Right renal cortex interstitium (tissue), 3 donors: ENCODE measurements at regions not wholly inside any gene's neighbourhood (a gene's known extent, or its start where the extent isn't known, plus 50 kb on each side); places are given as distances from the start of the nearest gene placed in this dataset.
A peak's percentile ranks its signal among the peaks of the same experiment; 100 is the strongest.

Source experiments
- DNase-seq, 3 donors: peaks; one replicate each; pipeline ENCODE4 v3.0.0-alpha.2; 2013; ENCODE audit warnings: low read depth in 3 of 3, low spot score in 2 of 3

DNA sequence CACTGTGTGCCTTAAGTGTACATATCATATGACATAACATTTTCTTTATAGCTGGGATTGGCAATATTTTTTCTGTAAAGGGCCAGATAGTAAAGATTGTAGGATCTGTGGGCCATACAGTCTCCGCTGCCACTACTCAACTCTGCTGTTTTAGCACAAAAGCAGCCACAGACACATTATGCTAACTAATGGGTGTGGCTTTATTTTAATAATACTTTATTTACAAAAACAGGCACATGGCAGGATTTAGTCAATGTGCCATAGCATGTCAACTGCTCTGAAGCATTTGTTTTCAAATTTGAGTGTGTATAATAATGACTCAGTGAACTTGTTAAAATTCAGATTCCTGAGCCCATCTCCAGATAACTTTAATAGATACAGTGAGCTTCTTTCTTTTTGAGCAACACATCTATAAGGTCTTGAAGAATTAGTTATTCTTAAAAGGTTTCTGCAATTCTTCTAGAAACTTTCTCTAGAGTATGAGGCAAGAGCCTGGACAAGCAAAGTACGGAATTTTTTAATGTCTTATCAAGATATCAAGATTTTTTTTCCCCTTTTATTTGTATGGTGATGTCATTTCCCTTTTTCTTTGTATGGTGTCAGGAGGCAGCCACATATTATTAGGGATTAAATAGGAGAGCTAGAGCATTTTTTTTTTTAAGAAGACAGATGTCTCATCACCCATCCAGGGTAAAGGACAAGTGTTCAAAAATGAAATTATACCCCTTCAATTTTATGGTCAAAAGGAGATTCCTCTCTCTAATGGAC, 518.3 kb downstream of the DHX35 start:
- no peak for DNase-seq

DNA sequence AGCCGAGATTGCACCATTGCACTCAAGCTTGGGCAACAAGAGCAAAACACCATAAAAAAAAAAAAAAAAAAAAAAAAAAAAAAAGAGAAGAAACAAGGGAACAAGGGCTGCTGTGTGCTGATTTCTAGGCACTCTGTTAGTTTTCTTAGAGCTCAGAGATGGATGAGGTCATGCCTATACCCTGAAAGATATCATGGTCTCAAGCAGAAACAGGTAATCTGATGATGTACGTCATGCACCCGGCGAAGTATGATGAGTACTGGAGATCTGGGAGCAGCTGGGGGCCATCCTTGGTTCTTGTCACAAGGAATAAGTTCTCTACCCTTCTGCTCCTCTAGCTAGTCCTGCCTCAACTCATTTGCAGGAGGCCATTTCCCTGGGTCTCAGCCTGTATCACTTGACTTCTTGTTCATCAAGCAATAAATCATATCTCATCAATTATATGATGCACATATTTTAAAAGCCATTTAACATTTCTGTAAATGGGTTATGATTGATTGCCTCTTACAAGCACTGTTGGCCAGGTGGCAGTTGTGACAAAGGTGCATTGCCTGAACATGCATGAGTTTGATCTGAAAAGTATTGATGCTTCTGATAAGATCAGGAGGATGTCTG, 517.2 kb downstream of the DHX35 start:
- no peak for DNase-seq

DNA sequence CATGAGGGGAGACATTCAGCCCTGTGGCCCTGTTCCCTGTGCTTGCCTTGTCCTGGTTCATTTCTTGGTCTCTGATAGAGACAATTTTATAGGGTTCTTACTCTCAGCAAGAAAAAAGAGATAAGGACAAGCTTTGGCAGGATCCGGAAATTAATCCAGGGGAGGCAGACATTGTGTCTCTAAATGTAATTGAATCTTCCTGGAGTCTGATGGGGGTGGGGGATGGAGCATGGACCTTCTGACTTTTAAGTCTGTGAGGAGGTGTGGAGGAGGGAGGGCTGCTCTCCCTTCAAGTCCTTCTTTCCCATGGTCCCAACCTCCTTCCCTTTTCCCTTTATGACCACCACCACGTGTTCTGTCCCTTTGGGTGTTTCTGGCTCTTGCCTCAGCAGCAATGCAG, 512.7 kb downstream of the DHX35 start:
- DNase-seq: peak in 1 of 3 donors; percentile 50

DNA sequence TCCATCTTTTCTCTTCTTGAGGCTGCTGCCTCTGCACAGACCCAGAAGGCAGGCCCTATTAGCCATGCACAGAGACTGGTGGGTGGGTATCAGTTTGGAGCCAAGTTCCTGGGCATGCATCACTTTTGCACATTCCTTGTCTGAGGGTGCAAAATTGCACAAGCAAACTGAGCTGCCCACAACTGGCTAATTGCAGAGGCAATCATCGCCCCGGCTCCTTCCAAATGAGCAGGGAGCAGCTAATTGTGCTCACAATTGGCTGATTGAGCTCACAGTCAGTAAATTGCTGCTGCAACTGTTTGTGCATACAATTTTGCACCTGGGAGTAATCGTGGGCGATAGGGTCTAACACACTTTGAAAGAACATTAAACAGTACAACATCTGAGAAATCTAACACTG, 511.4 kb downstream of the DHX35 start:
- DNase-seq: no peak

DNA sequence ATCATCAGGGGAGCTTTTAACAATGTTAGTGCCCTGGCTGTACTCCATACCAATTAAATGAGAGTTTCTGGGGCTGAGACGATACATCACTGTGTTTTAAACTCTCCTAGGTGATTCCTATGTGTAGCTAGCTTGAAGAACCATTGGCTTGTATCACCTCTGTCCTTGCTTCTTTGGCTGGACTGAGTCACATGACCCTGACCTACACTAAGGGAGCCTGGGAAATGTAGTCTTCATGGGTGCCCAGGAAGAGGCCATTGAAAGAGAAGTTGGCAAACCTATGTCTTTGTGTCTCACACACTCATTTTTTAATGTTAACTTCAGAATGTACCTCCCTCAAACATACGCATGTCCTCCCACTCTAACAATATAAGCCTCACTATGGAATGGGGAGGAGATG, 506.6 kb downstream of the DHX35 start:
- no peak for DNase-seq

DNA sequence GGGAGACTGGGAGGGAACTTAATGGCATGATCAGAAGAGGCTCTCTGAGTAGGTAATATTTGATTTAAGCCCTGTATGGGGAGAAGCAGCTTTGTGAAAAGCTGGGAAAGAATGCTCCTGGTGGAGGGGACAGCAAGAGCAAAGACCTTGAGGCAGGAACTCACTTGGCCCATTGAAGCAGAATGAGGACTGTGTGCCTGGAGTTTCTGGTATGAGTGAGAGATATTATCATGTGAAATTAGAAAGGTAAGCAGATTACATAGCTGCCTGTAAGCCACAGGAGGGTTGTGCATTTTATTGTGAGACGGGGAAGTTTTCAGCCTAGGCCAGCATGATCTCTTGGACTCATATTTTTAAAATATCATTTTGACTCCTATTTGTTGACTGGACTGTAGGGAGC, 502.1 kb downstream of the DHX35 start:
- DNase-seq: no peak

DNA sequence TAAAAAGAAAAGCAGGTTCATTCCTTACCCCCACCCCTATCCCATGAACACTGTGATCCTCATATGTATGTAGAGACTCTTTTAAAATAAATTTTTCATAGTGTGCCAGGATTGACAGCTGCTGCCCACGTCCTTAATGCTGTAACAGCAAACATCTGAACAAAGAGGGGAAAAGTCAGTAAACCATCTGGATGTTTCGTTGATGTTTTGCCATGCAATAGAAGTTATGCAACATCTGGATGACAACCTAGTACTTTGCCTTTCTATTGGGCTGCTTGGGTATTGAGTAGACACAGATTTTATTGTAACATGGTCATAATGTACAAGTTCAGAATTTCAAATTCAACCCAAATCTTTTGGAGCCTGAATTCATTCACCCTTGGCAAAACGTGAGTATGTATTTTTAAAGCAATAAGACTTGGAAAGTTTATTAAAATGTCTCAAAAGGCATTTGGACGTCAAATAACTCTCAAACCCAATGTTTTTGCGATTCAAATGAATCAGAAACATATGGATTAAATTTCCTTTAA, 500.3 kb downstream of the DHX35 start:
- no peak for DNase-seq

DNA sequence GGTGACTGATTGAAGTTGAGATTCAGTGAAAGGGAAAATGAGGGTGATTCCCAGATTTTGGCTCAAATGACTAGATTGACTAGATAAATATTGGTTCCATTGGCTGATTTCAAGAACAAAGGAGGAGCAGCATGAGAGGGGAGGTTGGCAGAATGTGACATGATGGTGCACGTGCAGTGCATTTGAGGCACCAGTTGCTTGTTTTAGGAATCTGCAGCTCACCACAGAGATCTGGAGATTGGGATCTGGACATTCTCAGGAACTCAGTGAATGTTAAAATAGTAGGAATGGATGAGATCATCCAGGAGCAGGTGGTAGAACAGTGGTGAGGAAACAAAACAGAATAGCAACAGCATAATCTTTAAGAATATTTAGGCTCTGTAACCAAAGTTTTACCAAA, 496.3 kb downstream of the DHX35 start:
- no peak for DNase-seq

DNA sequence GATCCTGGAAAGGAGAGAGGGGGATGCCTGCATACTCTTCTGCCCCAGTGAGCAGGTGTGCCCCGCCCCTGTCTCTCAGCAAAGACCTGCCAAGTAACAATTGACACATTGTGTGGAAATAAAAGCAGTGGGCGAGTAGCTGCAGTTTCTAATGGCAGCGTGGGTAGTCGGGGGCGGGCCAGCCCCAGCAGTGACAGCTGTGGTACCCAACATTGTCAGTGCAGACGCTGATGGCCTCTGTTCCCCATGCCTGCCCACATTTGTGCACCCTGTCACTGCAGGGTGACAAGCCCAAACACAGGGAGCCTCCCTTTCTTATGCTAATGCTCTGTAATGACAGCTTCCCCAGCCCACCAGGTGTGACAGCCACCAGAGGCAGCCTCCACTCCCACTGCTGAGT, 491.7 kb downstream of the DHX35 start:
- no peak for DNase-seq

DNA sequence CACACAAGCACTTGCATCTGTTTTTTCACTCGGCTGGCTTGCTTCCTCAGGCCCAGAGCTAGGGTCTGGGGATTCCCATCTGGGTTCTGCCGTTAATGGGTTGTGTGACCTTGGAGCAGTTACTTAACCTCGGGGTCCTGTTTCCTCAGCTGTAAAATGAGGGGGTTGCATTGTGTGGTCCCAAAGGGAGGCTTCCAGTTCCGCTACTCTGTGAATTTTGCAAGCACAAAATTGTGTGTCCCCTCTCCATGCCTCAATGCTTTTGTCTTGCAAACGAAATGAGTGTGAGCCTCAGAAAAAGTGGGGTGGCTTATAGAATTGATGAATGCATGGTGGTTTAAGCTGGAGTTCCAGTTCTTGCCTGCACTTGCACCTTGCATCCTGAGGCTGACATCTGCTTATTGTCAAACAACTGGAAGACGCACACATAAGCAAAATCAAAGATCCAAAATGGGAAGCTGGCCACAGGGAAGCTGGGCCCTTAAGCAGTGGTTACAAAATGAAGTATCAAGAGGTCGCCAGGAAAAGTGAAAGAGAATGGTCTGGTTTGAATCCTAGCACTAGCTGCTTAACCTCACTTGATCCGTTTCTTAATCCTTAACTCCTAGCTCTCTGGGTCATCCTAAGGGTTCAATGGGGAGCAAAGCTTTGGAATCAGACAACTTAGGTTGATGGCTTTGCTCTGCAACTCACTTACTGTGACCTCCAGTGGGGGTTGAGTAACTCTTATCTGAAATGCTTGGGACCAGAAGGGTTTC, 490.6 kb downstream of the DHX35 start:
- DNase-seq: no peak

DNA sequence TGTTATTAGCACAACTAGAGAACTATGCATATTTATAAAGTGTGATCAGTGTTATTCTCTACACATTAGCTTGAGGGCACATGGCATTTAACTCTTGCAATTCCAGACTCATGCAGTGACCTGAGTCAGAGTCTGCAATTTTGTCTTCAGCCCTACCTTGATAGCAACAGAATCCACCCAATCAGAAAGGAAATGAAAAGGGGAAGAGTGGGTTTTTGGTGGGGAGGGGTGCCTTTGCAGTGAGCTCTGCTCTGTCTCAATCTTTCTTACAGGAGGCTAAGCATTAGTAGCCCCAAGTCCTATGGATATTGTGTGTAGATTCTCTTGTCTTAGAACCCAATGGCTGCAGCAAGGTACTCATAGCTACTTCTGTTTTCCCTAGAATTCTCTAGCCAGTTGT, 489.2 kb downstream of the DHX35 start:
- no peak for DNase-seq

DNA sequence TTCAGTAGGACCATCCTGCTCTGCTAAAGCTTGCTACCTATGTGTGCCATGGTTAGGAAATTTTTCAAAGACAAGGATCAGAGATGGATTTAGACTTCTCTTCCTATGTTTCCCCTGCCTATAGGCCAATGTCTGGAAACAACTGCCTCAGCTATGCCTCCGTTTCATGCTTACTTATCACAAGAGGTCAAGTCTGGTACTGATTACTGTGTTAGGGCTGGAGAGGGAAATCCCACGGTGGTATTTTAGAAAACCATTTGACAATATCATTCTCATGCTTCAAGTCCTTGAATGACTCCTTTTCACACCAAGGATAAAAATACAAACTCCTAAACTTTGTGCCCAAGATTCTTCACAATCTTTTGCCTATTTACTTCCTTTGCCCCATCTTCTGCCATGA, 484.3 kb downstream of the DHX35 start:
- no peak for DNase-seq

DNA sequence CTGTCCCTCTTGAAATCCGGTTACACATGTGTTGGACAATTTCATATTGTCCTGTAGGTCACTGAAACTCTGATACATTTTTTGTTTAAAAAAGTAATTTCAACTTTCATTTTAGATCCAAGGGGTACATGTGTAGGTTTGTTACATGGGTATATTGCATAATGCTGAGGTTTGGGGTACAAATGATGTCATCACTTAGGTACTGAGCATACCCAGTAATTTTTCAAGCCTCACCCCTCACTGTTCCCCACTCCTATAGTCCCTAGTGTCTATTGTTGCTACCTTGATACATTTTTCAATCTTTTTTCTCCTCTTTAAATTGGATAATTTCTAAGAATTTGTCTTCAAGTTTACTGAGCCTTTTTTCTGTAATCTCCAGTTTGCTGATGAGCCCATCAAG, 483.0 kb downstream of the DHX35 start:
- no peak for DNase-seq

DNA sequence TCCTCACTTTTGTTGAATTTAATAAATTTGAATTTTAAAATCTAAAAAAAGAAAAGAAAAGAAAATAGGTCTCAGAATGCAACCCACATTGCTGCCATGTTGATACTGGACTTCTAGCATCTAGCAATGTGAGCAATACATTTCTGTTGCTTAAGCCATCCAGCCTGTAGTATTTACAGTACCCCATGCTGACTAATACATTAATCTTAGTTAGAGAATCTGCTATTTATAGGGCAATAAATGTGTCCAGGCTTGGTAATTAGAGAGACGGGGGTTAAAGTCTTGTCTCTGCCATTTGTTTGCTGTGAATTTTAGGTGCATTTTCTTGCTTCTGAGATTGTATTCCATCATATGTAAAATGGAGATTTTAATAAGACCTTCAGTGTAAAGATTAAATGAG, 471.3 kb downstream of the DHX35 start:
- no peak for DNase-seq

DNA sequence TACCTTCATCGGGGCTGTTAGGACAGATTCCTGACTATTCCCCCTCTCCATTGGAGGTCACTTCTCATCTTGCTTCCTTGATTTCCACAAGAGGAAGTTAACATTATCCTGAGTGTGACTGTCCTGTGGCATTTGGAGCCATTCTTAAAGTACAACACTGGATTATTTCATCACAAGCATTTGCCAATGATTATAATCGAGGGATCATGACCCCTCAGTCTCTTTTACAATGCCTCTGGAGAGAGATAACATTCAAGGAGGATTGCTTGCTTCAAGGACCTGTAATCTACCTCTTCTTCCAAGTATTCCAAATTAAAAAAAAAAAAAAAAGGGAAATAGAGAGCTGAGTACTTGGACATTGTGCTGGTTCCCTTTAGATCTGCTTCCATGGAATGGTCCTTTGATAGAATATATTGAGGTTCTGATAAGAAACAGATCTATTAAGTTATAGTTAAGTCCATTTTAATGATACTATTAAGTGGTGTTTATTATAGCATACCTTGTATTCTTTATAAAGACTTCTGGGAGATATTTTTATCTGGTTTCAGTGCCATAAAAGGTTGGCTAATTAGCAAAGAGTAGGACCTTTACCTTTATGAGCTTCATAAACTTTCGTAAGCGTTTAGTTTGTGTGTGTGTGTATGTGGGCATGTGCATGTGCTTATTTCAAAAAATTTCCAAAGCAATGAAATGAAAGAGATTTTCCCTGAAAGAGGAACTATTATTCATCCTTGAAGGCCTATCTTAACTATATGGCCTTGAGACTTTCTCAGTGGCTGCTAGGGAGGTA, 469.1 kb downstream of the DHX35 start:
- no peak for DNase-seq

DNA sequence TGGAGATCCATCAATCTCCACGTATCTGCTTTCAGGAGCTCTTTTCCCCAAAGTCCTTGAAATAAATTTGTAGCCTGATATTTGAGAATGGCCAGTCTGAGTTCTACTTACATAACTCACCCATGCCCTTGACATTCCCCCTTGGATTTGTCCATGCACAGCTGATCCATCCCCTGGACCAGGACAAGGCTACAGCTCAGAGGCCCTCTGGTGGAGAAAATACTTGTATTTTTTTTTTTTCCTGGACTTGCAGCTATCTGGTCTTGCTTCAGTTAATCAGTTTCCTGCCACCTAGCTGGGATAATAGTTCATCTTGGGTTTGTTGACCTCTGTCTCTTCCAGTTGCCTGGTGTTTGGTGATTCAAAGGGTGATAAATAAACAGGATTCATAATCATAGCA, 467.6 kb downstream of the DHX35 start:
- DNase-seq: peak in 1 of 3 donors; percentile 15

DNA sequence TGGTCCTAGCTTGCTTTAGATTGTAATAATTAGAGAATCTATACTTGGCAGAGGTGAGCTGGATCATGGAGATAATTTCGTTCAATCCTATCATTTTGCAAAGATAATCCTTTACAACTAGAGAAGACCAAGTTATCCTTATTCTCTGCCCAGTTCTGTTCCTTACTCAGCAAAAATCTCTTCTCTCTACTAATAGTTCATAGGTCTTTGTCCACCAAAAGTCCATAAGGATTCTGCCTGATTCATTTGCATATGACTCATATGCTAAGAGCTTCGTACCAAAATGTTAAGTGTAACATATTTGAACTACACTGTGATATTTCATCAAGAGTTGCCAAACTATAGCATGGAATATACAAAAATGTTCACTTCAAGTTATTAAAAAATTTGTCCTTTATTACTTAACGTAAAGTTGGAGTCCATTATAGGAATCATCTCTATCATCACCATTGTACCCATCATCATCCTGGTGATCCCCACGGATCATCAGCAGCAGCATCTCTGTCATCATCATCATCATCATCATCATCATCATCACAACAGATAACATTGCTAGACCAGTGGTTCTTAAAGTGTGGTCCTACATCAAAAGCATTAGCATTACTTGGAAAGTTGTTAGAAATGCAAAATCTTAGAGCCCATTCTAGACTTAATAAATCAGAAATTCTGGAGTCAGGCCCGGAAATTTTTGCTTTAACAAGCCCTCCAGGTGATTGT, 463.0 kb downstream of the DHX35 start:
- no peak for DNase-seq

DNA sequence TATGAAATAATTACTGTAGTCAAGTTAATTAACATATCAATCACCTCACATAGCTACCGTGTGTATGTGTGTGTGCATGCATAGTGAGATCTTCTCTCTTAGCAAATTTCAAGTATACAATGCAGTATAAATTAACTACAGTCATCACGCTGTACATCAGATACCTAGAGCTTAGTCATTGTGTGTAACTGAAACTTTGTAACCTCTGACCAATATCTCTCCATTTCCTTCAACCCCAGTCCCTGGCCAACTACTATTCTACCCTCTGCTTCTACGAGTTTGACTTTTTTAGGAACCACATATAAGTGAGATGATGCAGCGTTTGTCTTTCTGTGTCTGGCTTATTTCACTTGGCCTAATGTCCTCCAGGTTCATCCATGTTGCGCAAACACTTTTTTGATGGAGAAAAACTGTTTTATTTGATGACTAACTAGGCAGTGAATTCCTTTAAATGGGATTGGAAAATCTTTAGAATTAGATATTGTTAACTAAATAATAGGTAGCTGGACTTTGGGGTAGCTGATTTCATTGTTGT, 459.5 kb downstream of the DHX35 start:
- DNase-seq: no peak

DNA sequence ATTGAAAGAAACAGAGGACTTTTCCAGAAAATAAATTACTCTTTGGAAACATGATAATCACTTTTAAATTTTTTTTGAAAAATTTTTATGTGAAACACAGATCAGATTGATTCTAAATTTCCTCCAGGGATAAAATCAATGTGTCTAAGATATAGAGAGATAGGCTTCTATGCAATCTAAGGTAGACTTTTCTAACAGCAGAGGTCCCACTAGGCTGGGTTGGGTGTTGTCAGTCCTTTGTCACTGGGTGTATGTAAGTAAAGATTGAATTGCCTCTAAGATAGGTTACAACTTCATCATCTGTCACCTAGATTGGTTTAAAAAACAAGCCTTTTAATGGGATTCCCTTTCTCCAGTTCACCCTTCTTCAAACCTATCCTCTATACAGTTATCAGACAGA, 449.9 kb downstream of the DHX35 start:
- no peak for DNase-seq

DNA sequence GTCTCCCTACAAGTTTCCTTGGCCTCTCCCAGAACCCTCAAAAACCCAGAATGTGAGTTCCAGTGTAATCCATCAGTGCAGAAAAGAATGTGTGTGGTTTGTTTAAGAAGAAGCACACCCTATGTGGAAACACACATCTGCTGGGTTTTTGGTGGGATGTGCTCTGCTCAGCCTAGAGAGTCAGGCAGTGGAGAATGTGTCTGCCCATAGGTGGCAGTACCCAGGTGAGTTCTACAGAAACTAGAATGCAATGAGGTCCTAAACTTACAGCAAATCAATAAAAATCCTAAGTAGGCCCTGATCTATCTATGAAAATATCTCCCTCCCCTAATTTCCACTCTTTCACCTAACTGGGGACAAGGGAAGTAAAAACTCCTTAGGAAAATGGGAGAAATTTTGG, 437.3 kb downstream of the DHX35 start:
- DNase-seq: no peak
